NOMO-1 treated with DMSO at 0.1 percent for 48 hours (cell line): ENCODE measurements at regions not wholly inside any gene's neighbourhood (a gene's known extent, or its start where the extent isn't known, plus 50 kb on each side); places are given as distances from the start of the nearest gene placed in this dataset.
"Not testable (repeated sequence)": the region's sequence is repeated elsewhere in the genome, so short reads cannot be mapped to it uniquely, and the experiment has no call there.

ENCODE experiments used
- DNase-seq: peaks from one replicate; lab custom pipeline; 2025; ENCODE audit not compliant: unreplicated experiment; lab: John Stamatoyannopoulos, UW

DNA sequence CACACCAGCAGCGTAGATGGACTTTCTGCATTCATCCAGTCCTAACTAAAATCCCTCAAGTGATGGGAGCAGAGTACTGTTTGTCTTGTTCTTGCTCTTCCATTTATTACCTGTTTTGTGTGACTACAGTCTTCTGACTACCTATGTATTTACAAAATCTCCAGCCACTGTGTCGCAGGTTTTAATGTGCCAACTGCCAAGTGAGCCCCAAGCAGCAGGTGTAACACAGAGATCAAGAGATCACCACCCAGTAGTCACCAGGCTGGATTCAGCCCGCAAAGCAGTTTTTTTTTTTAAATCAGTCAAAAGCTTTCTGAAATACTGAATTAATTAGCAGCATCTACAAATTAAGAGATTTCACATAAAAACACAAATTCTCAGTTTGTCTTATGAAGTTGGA, 724.1 kb upstream of the USP15 start:
- DNase-seq, result no peak

DNA sequence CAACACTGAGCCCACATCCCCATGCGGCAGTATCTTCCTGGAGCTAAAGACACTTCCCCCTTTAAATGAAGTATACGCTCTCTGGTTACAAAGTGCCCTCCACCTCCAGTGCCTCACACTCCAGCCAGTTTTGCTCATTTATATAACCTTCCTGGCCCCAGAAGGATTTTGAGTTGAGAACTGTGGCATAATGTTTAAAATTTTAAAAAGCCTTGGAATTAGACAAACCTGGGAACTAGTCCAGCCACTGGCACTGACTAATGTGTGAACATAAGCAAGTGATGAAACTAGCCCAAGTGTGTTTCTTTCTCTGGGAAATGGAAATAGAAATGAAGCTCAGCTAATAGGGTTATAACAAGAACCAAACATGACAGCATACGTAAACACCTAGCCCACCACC, 723.7 kb upstream of the USP15 start:
- no peak for DNase-seq

DNA sequence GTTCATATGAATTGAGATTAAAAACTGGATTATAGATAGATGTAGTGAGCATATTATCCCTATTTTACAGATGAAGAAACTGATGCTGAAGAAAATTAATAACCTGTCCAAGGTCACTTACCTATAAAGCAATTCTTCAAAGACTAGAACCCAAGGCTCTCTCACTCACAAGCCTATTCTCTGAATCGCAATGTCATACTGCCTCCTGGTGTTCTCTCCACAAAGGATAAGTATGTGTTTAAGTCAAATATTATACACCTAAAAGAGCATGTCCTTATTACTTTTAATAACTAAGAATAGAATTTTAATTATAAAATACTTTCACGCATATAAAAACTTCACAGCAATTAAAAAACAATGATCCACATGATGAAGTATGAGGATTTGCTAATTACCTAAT, 721.3 kb upstream of the USP15 start:
- DNase-seq, result no peak

DNA sequence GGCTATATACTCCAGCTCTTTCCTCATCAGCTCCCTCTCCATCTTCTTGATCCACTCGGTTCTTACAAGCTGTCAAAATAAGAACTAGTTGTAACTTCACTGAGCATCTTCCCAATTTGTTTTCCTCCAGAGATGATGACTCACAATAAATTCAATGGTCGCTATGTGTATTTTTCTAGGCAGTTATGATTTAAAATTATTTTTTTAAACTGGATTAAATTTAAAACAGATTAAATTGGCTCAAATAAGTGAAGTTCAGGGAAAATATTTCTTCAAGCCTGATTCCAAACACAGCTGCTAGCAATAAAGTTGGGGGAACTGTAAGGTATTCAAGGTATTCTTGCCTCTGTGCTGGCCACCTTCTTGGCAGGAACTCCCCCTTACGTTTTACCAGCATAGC, 717.7 kb upstream of the USP15 start:
- DNase-seq, result no peak

GRCh38 chr12:61546296-61546695, 713.9 kb upstream of the USP15 start:
- no peak for DNase-seq

DNA sequence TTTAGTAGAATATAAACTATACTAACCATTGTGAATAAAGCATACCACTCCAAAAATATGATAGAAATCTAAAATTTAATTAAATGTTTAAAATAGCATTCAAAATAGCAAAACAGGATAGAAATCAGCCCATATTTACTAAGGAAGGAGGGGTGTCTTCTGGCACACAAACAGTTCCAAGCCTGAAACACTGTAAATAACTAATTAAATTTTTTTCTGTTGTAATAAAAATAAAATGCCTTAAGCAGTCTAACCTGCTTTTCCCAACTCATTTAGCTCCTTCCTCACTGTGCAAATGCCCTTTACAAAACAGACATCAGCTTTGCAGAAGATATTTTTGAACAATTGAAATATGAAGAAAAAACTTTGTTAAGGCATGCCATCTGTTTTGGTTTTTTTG, 707.1 kb upstream of the USP15 start:
- no peak for DNase-seq

DNA sequence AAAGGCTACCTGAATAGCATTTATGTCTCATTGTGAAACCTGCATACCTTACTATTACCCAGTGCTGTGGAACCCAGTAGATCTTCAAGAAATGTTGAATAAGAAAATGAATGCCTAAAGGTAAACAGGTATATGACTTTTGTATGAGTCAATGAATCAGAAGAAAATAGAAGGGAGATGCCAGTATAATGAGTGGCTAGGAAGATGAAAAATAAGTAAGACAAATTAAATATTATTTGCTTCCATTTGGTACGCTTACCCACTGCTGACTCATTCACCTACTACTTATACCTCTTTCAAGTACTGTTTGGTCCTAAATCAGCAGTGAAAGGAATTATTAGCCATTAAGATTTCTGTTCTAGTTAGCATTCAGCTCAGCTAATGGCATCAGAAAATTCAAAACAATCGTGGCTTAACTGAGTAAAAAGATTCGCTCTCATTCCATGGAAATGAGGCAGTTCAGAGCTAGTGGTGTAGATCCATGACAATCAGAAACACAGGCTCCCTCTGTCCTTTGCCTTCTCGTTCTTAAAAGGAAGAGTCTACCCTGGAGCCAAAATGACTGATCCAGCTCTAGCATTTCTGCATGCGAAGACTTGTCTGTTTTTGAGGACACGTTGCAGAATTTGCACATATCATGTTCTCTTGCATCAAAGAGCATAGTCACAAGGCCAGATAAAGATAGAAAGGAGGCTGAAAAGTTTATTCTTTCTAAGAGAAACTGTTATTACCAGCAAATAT, 705.8 kb upstream of the USP15 start:
- no peak for DNase-seq

DNA sequence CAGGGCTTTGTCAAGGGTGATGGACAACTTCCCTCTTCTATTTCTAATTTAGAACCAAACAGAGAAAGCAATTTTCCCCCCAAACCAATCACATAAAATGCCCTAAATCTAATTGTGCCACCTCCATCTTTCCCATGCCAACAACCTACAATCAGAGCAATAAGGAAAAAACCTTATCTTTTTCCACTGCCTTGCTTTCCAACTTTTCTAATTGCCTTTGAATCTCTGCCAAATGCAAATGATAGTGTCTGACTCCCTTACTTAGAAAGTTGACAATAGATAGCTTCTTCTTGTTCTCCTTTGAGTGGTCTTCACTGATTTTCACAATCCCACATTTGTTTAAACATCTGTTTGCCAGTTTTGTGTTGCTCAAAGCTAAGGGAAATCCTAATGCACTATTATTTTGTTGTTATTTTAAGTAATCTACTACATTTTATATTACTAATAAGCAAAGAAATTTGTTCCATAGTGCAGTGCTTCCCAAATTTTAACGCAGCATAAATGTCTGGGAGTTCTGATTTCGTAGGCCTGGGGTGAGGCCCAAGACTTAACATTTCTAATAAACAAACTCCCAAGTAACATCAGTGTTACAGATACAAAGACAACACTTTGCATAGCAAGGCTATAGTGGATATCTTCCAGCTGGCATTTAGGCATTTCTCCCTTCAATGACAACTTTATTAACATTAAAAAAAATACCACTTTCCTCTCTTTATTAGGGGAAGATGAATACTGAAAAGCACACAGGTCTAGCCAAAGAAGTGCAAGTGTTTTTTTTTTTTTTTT, 696.3 kb upstream of the USP15 start:
- no peak for DNase-seq

GRCh38 chr12:61564466-61564865, 695.7 kb upstream of the USP15 start:
- DNase-seq, result no peak

GRCh38 chr12:61566183-61566582, 694.0 kb upstream of the USP15 start:
- no peak for DNase-seq

- DNase-seq, result no peak
Observed at GRCh38 chr12:61574339-61574738, 685.9 kb upstream of the USP15 start.

DNA sequence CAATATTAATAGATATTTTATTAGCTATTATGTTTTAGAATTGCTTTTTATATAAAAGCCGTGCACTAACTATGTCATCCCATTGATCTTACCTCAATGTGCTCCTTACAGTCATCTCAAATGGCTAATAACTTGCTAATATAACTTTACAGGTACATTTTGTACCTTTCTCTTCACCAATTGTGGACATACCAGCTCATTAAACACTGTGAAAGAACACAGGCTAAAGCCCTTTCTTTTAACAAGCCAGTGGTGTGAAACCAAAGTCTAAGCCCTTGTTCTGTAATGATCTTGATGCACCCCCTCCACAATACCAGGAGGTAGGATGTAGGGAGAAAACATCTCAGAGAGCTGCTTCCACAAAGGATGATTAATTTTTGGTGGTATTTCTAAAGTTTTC, 675.3 kb upstream of the USP15 start:
- no peak for DNase-seq

GRCh38 chr12:61590864-61591263, 669.3 kb upstream of the USP15 start:
- DNase-seq, result not testable (repeated sequence)

DNA sequence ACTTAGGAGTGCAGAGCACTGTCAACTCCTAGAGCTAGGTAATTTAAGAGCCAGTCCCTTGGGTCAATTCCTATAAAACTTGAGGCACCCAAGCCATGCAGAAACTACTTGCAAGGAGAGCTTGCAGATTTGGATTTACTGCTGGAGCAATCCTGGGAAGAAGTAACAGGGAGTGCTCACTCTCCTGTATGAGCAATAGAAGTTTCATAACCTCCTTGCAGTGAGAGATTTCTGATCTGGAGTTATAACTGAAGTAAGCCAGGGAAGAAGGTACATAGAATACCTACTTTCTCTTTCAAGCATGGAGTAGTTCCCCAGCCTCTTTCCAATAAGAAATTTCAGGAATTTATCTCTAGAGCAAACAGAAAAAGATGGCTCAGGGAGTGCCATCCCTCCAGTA, 650.1 kb upstream of the USP15 start:
- no peak for DNase-seq

DNA sequence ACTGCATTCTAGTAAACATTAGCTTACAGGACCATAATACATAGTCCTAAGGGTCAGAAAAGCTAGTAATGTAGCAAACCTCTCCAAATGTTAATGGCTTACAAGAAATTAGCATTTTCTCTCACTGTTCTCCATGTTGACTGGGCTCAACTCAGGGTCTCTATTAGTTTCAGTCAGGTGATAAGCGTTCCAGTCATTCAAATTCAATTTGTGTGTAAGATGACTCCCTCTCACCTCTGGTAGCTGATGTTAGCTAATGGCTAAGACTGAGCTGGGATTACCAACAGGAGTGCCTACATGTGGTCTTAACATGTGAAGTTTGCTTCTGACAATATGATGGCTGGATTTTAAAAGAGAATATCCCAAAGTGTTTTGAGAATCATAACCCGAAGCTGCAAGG, 630.5 kb upstream of the USP15 start:
- DNase-seq, result no peak

DNA sequence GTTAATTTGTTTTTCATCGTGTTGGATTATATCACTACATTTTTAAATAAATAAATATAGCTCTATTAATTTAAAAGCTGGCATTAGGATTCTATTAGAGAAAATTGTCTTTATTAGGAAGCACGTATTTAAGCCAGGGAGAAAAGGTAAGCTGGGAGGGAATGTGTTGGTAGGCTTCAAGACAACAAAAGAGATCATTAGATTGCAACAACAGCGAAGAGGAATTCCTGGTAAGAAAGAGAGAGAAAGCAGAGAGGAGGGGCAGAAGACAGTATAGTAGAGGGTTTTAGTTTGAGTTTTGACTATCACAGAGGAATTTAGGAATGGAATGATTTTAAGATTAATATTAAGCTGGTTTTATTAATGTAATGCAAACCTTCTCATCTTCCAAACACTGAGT, 613.6 kb upstream of the USP15 start:
- no peak for DNase-seq

DNA sequence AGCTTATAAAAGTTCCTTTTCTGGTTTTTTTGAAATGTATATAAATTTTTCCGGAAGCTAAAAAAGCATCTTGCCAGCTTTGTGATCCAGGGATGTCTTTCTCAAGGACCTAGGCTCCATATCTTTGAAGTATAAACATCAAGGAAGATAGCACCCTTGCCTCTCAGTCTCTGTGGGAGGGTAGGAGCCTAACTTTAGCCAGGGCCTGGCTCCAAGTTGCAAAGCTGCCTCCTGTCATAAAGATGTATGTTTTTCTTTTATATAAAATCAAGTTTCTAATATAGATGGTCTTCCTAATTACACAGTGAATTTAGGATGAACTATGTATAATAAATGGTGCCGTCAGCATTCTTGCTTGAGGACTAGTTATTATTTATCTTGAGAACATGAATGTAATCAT, 612.6 kb upstream of the USP15 start:
- DNase-seq, result no peak

DNA sequence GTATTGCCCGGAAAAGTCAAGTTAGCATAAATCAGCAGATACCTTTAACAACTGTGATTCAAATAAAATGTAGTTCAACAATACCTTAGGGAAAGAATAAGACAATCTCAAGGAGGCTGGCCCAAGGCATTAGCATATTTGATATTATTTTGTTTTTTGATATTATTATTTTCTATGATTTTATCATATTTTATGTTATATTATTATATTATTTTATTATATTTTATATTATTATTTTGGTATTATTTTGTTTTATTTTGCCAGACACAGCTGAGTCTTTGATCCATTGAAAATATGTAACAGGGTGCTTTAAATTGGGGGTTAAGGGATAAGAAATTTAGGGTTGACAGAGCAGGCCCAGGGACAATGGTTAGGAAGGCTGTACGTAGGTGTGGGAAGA, 607.9 kb upstream of the USP15 start:
- no peak for DNase-seq

DNA sequence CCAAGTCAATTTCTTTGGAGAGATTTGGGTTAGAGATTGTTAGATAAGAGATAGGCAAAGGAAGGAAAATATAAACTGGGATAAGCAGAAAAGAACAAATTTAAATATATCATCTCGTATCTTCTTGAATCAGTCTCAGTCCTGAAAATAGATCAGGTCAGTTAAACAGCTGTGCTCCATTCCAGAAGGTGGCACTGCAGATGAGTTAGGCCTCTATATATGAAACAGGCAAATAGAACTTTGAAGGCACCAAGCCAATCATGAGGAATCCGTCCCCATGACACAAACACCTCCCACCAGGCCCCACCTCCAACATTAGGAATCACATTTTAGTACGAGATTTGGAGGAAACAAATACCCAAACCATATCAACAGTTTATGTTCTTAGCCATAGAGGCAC, 605.5 kb upstream of the USP15 start:
- DNase-seq, result no peak

GRCh38 chr12:61655241-61655640, 605.0 kb upstream of the USP15 start:
- DNase-seq, result no peak

DNA sequence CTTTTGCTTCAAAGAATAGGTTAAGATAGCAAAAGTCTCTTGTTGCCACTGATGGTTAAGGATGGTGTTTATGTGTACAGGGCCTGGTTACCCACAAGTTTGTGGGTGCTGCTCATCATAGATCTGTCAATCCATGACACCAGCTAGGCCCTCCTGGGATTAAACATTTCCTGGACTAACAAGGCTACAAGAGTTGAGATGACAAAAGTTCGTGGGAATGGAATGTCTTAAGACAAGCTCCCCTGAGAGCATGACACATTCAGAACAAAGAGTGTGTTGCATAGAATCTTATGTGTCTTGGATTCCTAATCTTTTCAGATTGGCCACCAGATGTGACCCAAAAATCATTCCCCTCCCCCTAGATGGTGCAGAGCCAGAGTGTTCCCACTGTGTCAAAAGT, 592.5 kb upstream of the USP15 start:
- no peak for DNase-seq

DNA sequence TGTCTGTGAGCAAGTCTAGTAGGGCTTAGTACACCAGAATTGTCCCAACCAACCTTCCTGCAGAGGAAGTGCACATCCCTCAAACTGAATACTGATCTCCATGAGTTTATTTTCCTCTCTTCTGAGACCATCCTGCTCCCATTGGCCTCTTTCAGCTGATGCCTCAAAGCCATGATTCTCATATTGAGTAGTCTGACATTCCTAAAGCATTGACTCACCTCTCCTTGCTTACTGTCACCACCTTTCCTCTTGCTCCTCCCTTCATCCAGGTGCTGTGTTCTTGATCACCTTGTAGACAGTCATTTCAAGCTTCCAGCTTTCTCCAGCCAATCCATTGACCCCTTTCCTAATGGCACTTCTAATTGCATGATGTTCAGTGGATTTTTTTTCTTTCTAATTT, 583.7 kb upstream of the USP15 start:
- no peak for DNase-seq

- no peak for DNase-seq
Observed at GRCh38 chr12:61687407-61687806, 572.8 kb upstream of the USP15 start.
